K562 (cell line): ENCODE measurements at regions not wholly inside any gene's neighbourhood (a gene's known extent, or its start where the extent isn't known, plus 50 kb on each side); places are given as distances from the start of the nearest gene placed in this dataset.

Experiments used
- ATAC-seq: fragments of 200-7000 bp; cut with Tn5 transposase; 3 replicates; pipeline ENCODE4 v1.9.1; 2020; ENCODE audit warnings: moderate library complexity
- BruUV-seq: library from RNA; stranded (reverse); fragments of 400-500 nt; replicated peaks from 2 replicates; lab custom pipeline; 2021; lab: Mats Ljungman, UMichigan
- CTCF ChIA-PET: fragments of 300-600 bp; formaldehyde crosslinking; extraction: SDS; loops from one replicate; lab custom pipeline; 2021; ENCODE audit warnings: low intra/inter-chr PET ratio; lab: Yijun Ruan, JAX
- POLR2A ChIA-PET: fragments of 300-600, 350-650 bp; sonication (Branson Sonifier 250); formaldehyde crosslinking; extraction: SDS; loops from one replicate; lab custom pipeline; 2021; ENCODE audit warnings: antibody characterized with exemption, inconsistent platforms; lab: Yijun Ruan, JAX
- DNase-seq, 4 experiments: peaks; one replicate each; pipeline versions ENCODE4 v3.0.0 to v3.0.0-alpha.2; 2011 to 2018; ENCODE audit warnings: low spot score in 3 of 4, mixed read lengths in 3 of 4; ENCODE audit errors: extremely low read depth in 1 of 4
- FAIRE-seq: peaks from 2 replicates; lab custom pipeline; 2011; peaks lifted over from hg19 to GRCh38; lab: Jason Lieb, UNC
- H2AFZ ChIP-seq: 2 replicates; pipeline ENCODE4 v1.6.0; 2011; ENCODE audit warnings: low read depth, low read length, control low read depth, inconsistent platforms
- H3K27ac ChIP-seq: fragments of 200-600 bp; 3 replicates; pipeline ENCODE4 v1.8.0; 2011; ENCODE audit warnings: low read depth, mild to moderate bottlenecking, control low read depth, inconsistent platforms, low read length, moderate library complexity, mixed read lengths; ENCODE audit errors: extremely low read depth
- H3K27me3 ChIP-seq, 2 experiments: fragments of 300-600 bp in 1 of 2; 2 replicates in 1 of 2; 3 replicates in 1 of 2; pipeline versions ENCODE4 v1.6.0 to v1.8.0; 2011; ENCODE audit warnings: inconsistent platforms in 2 of 2, low read length in 2 of 2, mild to moderate bottlenecking in 1 of 2, mixed read lengths in 1 of 2, moderate library complexity in 1 of 2; ENCODE audit not compliant: control insufficient read depth in 2 of 2, insufficient read depth in 2 of 2
- H3K36me3 ChIP-seq: fragments of 300-600 bp; 3 replicates; pipeline ENCODE4 v1.8.0; 2011; ENCODE audit warnings: mild to moderate bottlenecking, low read length, inconsistent platforms; ENCODE audit not compliant: control insufficient read depth, insufficient read depth
- H3K4me1 ChIP-seq, 2 experiments: fragments of 200-600 bp in 1 of 2; replicated peaks in 1 of 2; 2 replicates in 1 of 2; 3 replicates in 1 of 2; pipeline versions ENCODE4 v1.5.1 to v1.8.0; 2011; ENCODE audit warnings: inconsistent platforms in 2 of 2, low read length in 2 of 2, mild to moderate bottlenecking in 1 of 2, mixed read lengths in 1 of 2, moderate library complexity in 1 of 2; ENCODE audit not compliant: control insufficient read depth in 2 of 2, insufficient read depth in 2 of 2
- H3K4me2 ChIP-seq: 2 replicates; pipeline ENCODE4 v1.6.1; 2011; ENCODE audit warnings: low read length, control low read depth, inconsistent platforms, mixed read lengths; ENCODE audit not compliant: insufficient read depth
- H3K4me3 ChIP-seq: fragments of 200-600 bp; sonication (generic), shearing (Covaris generic); 2 replicates; pipeline ENCODE4 v1.5.1; 2016; ENCODE audit warnings: control low read depth, inconsistent platforms
- H3K79me2 ChIP-seq: fragments of 200-600 bp; 3 replicates; pipeline ENCODE4 v1.8.0; 2011; ENCODE audit warnings: low read length, inconsistent platforms; ENCODE audit not compliant: control insufficient read depth, insufficient read depth
- H3K9ac ChIP-seq, 2 experiments: 2 replicates each; pipeline versions ENCODE4 v1.6.0 to v1.6.1; 2011; ENCODE audit warnings: low read depth in 2 of 2, low read length in 2 of 2, control low read depth in 1 of 2, inconsistent platforms in 1 of 2, mild to moderate bottlenecking in 1 of 2, mixed read lengths in 1 of 2; ENCODE audit not compliant: insufficient read depth in 1 of 2
- H3K9me1 ChIP-seq: one replicate; pipeline ENCODE4 v1.6.0; 2011; ENCODE audit warnings: inconsistent platforms, mild to moderate bottlenecking, low read length, moderate library complexity; ENCODE audit not compliant: control insufficient read depth, insufficient read depth
- H3K9me3 ChIP-seq: replicated peaks from 2 replicates; pipeline ENCODE4 v1.5.1; 2011; ENCODE audit warnings: low read depth, low read length, inconsistent platforms; ENCODE audit not compliant: control insufficient read depth, insufficient read depth
- H4K20me1 ChIP-seq: replicated peaks from 2 replicates; pipeline ENCODE4 v1.6.1; 2011; ENCODE audit warnings: low read length, inconsistent platforms, mixed read lengths; ENCODE audit not compliant: control insufficient read depth, insufficient read depth
- ATF4 ChIP-seq: fragments of 450-650 bp; formaldehyde crosslinking; IDR thresholded peaks from 2 replicates; pipeline ENCODE4 v1.4.0; 2022; ENCODE audit warnings: mild to moderate bottlenecking, moderate library complexity
- CCAR2 ChIP-seq: fragments of 200-400 bp; formaldehyde crosslinking; IDR thresholded peaks from 2 replicates; pipeline ENCODE4 v1.6.1; 2017; ENCODE audit warnings: mild to moderate bottlenecking, low read depth, low read length
- PHB ChIP-seq: fragments of 250-450 bp; sonication (Bioruptor Pico); IDR thresholded peaks from 2 replicates; pipeline ENCODE4 v1.5.0; 2021
- SAFB2 ChIP-seq: fragments of 200-400 bp; formaldehyde crosslinking; IDR thresholded peaks from 2 replicates; pipeline ENCODE4 v1.6.1; 2018; ENCODE audit warnings: borderline replicate concordance, low read length, low read depth, moderate library complexity; ENCODE audit not compliant: severe bottlenecking
- ZBTB8A ChIP-seq: fragments of 450-650 bp; IDR thresholded peaks from 2 replicates; pipeline ENCODE4 v1.6.1; 2018; ENCODE audit warnings: mild to moderate bottlenecking, moderate library complexity; ENCODE audit not compliant: partially characterized antibody
- ZFX ChIP-seq: sonication (generic); formaldehyde crosslinking; IDR thresholded peaks from 2 replicates; pipeline ENCODE4 v1.8.0; 2022; ENCODE audit warnings: mild to moderate bottlenecking, missing genetic modification reagents, moderate library complexity
- ZNF174 ChIP-seq: fragments of 250-450 bp; sonication (Bioruptor Pico); IDR thresholded peaks from 2 replicates; pipeline ENCODE4 v1.4.0; 2020; ENCODE audit warnings: mild to moderate bottlenecking
- ZNF584 ChIP-seq: fragments of 200-800 bp; sonication (Bioruptor generic); IDR thresholded peaks from 2 replicates; pipeline ENCODE4 v1.6.1; 2016; ENCODE audit warnings: low read depth, mild to moderate bottlenecking, missing genetic modification characterization, missing compliant biosample characterization
- ZNF644 ChIP-seq: fragments of 200-800 bp; sonication (Bioruptor generic); IDR thresholded peaks from 2 replicates; pipeline ENCODE4 v1.6.1; 2016; ENCODE audit warnings: low read depth, missing genetic modification characterization, missing compliant biosample characterization
- ZSCAN32 ChIP-seq: fragments of 450-650 bp; formaldehyde crosslinking; IDR thresholded peaks from 2 replicates; pipeline ENCODE4 v1.4.0; 2020; ENCODE audit warnings: mild to moderate bottlenecking, moderate library complexity
- WGBS: fragments of 100-300 bp; shearing (Covaris generic); methylation state at CpG from one replicate; pipeline ENCODE4 v1.1.6; 2016; ENCODE audit warnings: low coverage, mixed read lengths; ENCODE audit not compliant: insufficient coverage; ENCODE audit errors: missing lambda C conversion rate; 5-methylcytosine and 5-hydroxymethylcytosine counted together
- in situ Hi-C: fragments of 300-500 bp; cut with MboI; formaldehyde crosslinking; loops from 4 replicates; pipeline ENCODE4 v1.15.0; 2018; ENCODE audit warnings: inconsistent platforms, mixed read lengths
- intact Hi-C: fragments of 100-400 bp; cut with micrococcal nuclease; formaldehyde crosslinking; loops from 2 replicates; pipeline ENCODE4 v1.14.2; 2022
- TF ChIP-seq, protein P1 (sequence below): fragments of 250-450 bp; sonication (Bioruptor Pico); IDR thresholded peaks from 2 replicates; pipeline ENCODE4 v1.8.0; 2022; ENCODE audit warnings: inconsistent platforms

GRCh38 chr4:132548463-132548862 lies 600.6 kb upstream of the PCDH10 start:
- H3K27ac ChIP-seq, result no peak overlapping the region

More at GRCh38 chr4:132548463-132548862, 600.6 kb upstream of the PCDH10 start:
- Histone ChIP-seq H2AFZ (no peak overlapping the region), H3K27me3 (no peaks in the 10 kb centered on the region), H3K4me2 (no peak overlapping the region), H3K9me3 (no peaks in the 10 kb centered on the region), H3K79me2 (no peaks in the 10 kb centered on the region), H3K4me1 (no peaks in the 10 kb centered on the region), H4K20me1 (no peaks in the 10 kb centered on the region), H3K9ac (no peak overlapping the region), H3K9me1 (no peaks in the 10 kb centered on the region), H3K36me3 (no peaks in the 10 kb centered on the region), H3K4me3 (no peak overlapping the region)
- FAIRE-seq (no peak), DNase-seq (no peak), ATAC-seq (no peak)
- CTCF ChIA-PET, result no interaction called here
- in situ Hi-C loops (no loop called here), intact Hi-C loops (no loop called here)
- WGBS, result 0% methylated on average over 4 of the region's 4 CpGs
- POLR2A ChIA-PET, result no interaction called here
- no TSS peak for BruUV-seq
- no peak for TF ChIP-seq PHB (CRISPR knock-in tag)
- no peak for TF ChIP-seq ZSCAN32 (CRISPR knock-in tag)
- no peak for TF ChIP-seq CCAR2
- TF ChIP-seq ZNF644 (tag), result no peak
- TF ChIP-seq ATF4, result no peak
- TF ChIP-seq ZFX, result no peak
- no peak for TF ChIP-seq ZNF584
- TF ChIP-seq ZNF174 (CRISPR knock-in tag), result no peak
- TF ChIP-seq SAFB2, result no peak
- TF ChIP-seq ZBTB8A, result no peak
- TF ChIP-seq, protein P1, sequence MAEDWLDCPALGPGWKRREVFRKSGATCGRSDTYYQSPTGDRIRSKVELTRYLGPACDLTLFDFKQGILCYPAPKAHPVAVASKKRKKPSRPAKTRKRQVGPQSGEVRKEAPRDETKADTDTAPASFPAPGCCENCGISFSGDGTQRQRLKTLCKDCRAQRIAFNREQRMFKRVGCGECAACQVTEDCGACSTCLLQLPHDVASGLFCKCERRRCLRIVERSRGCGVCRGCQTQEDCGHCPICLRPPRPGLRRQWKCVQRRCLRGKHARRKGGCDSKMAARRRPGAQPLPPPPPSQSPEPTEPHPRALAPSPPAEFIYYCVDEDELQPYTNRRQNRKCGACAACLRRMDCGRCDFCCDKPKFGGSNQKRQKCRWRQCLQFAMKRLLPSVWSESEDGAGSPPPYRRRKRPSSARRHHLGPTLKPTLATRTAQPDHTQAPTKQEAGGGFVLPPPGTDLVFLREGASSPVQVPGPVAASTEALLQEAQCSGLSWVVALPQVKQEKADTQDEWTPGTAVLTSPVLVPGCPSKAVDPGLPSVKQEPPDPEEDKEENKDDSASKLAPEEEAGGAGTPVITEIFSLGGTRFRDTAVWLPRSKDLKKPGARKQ (CRISPR knock-in tag), result no peak
